K562 (cell line): ENCODE measurements at regions not wholly inside any gene's neighbourhood (a gene's known extent, or its start where the extent isn't known, plus 50 kb on each side); places are given as distances from the start of the nearest gene placed in this dataset.

Experiments used
- CAMTA2 ChIP-seq: fragments of 250-450 bp; sonication (Bioruptor Pico); conservative IDR thresholded peaks from 2 replicates; pipeline ENCODE4 v1.5.1; 2022
- CBX8 ChIP-seq: fragments of 200-600 bp; sonication (generic); IDR thresholded peaks from 2 replicates; pipeline ENCODE4 v1.6.1; 2012; ENCODE audit warnings: borderline replicate concordance, mixed run types, low read depth, mild to moderate bottlenecking, moderate library complexity, mixed read lengths, low read length, control low read depth, inconsistent platforms; ENCODE audit not compliant: poor library complexity, severe bottlenecking; ENCODE audit errors: extremely low read depth
- EGR1 ChIP-seq: fragments of 450-650 bp; conservative IDR thresholded peaks from 2 replicates; pipeline ENCODE4 v1.6.1; 2017; ENCODE audit warnings: mild to moderate bottlenecking
- HNRNPH1 ChIP-seq: fragments of 200-400 bp; formaldehyde crosslinking; optimal IDR thresholded peaks from 2 replicates; pipeline ENCODE3; 2017; ENCODE audit warnings: low read depth, mild to moderate bottlenecking, low read length, moderate library complexity
- KDM5B ChIP-seq: fragments of 200-600 bp; sonication (generic); IDR thresholded peaks from 2 replicates; pipeline ENCODE4 v1.6.1; 2012; ENCODE audit warnings: low read depth, mild to moderate bottlenecking, moderate library complexity, low read length, control low read depth, inconsistent platforms; ENCODE audit not compliant: insufficient replicate concordance
- PHF8 ChIP-seq: fragments of 200-600 bp; sonication (generic); IDR thresholded peaks from 2 replicates; pipeline ENCODE4 v1.6.1; 2012; ENCODE audit warnings: mixed run types, mild to moderate bottlenecking, inconsistent platforms, low read length, moderate library complexity, borderline replicate concordance
- RBM17 ChIP-seq: fragments of 200-400 bp; formaldehyde crosslinking; IDR thresholded peaks from 2 replicates; pipeline ENCODE4 v1.6.1; 2017; ENCODE audit warnings: low read depth, mild to moderate bottlenecking, low read length, borderline replicate concordance
- ZBED1 ChIP-seq: IDR thresholded peaks from 2 replicates; pipeline ENCODE4 v1.6.1; 2014
- ZNF184 ChIP-seq: sonication (generic); formaldehyde crosslinking; IDR thresholded peaks from 2 replicates; pipeline ENCODE4 v1.5.0; 2020; ENCODE audit warnings: missing genetic modification reagents

DNA sequence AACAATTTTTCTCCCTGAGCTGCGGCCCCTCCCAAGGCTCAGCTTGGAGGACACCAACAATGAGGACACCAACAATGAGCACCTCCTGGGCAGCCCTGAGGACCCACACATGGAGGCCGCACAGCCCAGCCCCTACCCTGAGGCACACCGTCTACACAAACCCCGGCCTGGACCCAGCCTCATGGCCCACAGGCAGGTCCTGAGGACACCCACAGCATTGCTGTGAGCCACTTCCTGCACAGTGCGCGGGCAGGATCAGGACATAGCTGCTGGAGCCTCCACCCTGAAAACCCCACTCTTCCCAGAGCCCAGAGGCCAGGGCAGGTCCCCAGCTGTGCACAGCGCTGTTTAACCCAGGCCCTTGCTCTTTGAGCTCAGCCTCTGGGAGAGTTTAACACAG is 194.3 kb downstream of the RTP5 start:
- no peak for TF ChIP-seq CAMTA2
- no peak for TF ChIP-seq KDM5B
- no peak for TF ChIP-seq HNRNPH1
- TF ChIP-seq CBX8 = no peak
- no peak for TF ChIP-seq EGR1
- TF ChIP-seq RBM17 = no peak
- no peak for TF ChIP-seq ZNF184 (CRISPR knock-in tag)
- no peak for TF ChIP-seq PHF8
- TF ChIP-seq ZBED1 = no peak
